Peyer's patch (tissue), 4 donors: ENCODE measurements at regions not wholly inside any gene's neighbourhood (a gene's known extent, or its start where the extent isn't known, plus 50 kb on each side); places are given as distances from the start of the nearest gene placed in this dataset.
A peak's percentile ranks its signal among the peaks of the same experiment; 100 is the strongest.

Source experiments
- DNase-seq, 3 donors: peaks; one replicate each; pipeline ENCODE4 v3.0.0-alpha.2; 2017 to 2019
- H3K27ac ChIP-seq, 4 donors: fragments of 200-600 bp; sonication (generic); one replicate each; pipeline ENCODE4 v1.5.1; 2016 to 2019
- H3K27me3 ChIP-seq, 2 donors: fragments of 200-600 bp; sonication (generic); one replicate each; pipeline ENCODE4 v1.5.1; 2019
- H3K36me3 ChIP-seq, 3 donors: fragments of 200-600 bp; sonication (generic); one replicate each; pipeline ENCODE4 v1.5.1; 2016 to 2019
- H3K4me1 ChIP-seq, 4 donors: fragments of 200-600 bp; sonication (generic); one replicate each; pipeline ENCODE4 v1.5.1; 2016 to 2019
- H3K4me3 ChIP-seq, 4 donors: fragments of 200-600 bp; sonication (generic); 1 replicate in 3 of 4; 2 replicates in 1 of 4; pipeline ENCODE4 v1.5.1; 2016 to 2019; ENCODE audit warnings: mild to moderate bottlenecking in 1 of 4
- H3K9me3 ChIP-seq, 4 donors: fragments of 200-600 bp; sonication (generic); one replicate each; pipeline ENCODE4 v1.5.1; 2016 to 2019; ENCODE audit warnings: mild to moderate bottlenecking in 1 of 4
- CTCF ChIP-seq, 6 experiments: fragments of 450-650 bp in 4 of 6; fragments of 200-600 bp in 2 of 6; sonication (generic) in 1 of 6; IDR thresholded peaks; one replicate each; pipeline ENCODE4 v1.5.1; 2017 to 2019; ENCODE audit warnings: antibody characterized with exemption in 6 of 6, mild to moderate bottlenecking in 3 of 6, moderate library complexity in 1 of 6
- POLR2A ChIP-seq, 2 donors: fragments of 450-650 bp; IDR thresholded peaks; one replicate each; pipeline ENCODE4 v1.5.1; 2017; ENCODE audit warnings: antibody characterized with exemption in 2 of 2, mild to moderate bottlenecking in 2 of 2, moderate library complexity in 2 of 2

- no peaks in the 10 kb centered on the region for H3K4me1 ChIP-seq
- H3K27me3 ChIP-seq, result no peaks in the 10 kb centered on the region
- TF ChIP-seq POLR2A (IDR thresholded peaks at IDR 0.05), result no peak
- no peak for TF ChIP-seq CTCF (IDR thresholded peaks at IDR 0.05)
- no peak for DNase-seq
- H3K4me3 ChIP-seq, result no peak overlapping the region
- no peak overlapping the region for H3K27ac ChIP-seq
- H3K36me3 ChIP-seq, result no peaks in the 10 kb centered on the region
- H3K9me3 ChIP-seq, result no peaks in the 10 kb centered on the region
Observed at GRCh38 chrX:14125462-14125861, 95.8 kb upstream of the GEMIN8 start.

- no peak overlapping the region for H3K27ac ChIP-seq
- H3K9me3 ChIP-seq, result no peaks in the 10 kb centered on the region
- H3K27me3 ChIP-seq, result no peaks in the 10 kb centered on the region
- H3K36me3 ChIP-seq, result no peaks in the 10 kb centered on the region
- no peaks in the 10 kb centered on the region for H3K4me1 ChIP-seq
- no peak for DNase-seq
- TF ChIP-seq CTCF (IDR thresholded peaks at IDR 0.05), result no peak
- no peak for TF ChIP-seq POLR2A (IDR thresholded peaks at IDR 0.05)
- no peak overlapping the region for H3K4me3 ChIP-seq
Observed at GRCh38 chrX:14124562-14124961, 94.9 kb upstream of the GEMIN8 start.

- Histone ChIP-seq H3K36me3 (no peaks in the 10 kb centered on the region), H3K27me3 (no peaks in the 10 kb centered on the region), H3K4me1 (no peaks in the 10 kb centered on the region), H3K4me3 (no peak overlapping the region), H3K9me3 (no peaks in the 10 kb centered on the region), H3K27ac (no peak overlapping the region)
- peak in 5 of 6 experiments; percentile 33 to 81 (median 70) for TF ChIP-seq CTCF (IDR thresholded peaks at IDR 0.05)
- no peak for TF ChIP-seq POLR2A (IDR thresholded peaks at IDR 0.05)
- DNase-seq, result peak in 2 of 3 donors; percentile 44 to 65
Observed at GRCh38 chrX:14095702-14096101, 66.0 kb upstream of the GEMIN8 start.

GRCh38 chrX:14094191-14094590 is 64.5 kb upstream of the GEMIN8 start:
- no peak overlapping the region for H3K27ac ChIP-seq
- TF ChIP-seq POLR2A (IDR thresholded peaks at IDR 0.05), result no peak
- TF ChIP-seq CTCF (IDR thresholded peaks at IDR 0.05), result no peak
- H3K36me3 ChIP-seq, result no peaks in the 10 kb centered on the region
- H3K27me3 ChIP-seq, result no peaks in the 10 kb centered on the region
- H3K4me3 ChIP-seq, result no peak overlapping the region
- no peak for DNase-seq
- no peaks in the 10 kb centered on the region for H3K4me1 ChIP-seq
- no peaks in the 10 kb centered on the region for H3K9me3 ChIP-seq

- TF ChIP-seq POLR2A (IDR thresholded peaks at IDR 0.05) (no peak), CTCF (IDR thresholded peaks at IDR 0.05) (no peak)
- H3K9me3 ChIP-seq, result no peaks in the 10 kb centered on the region
- no peak for DNase-seq
- H3K27ac ChIP-seq, result no peak overlapping the region
- H3K4me3 ChIP-seq, result no peak overlapping the region
- H3K36me3 ChIP-seq, result no peaks in the 10 kb centered on the region
- H3K27me3 ChIP-seq, result no peaks in the 10 kb centered on the region
- H3K4me1 ChIP-seq, result no peaks in the 10 kb centered on the region
Observed at GRCh38 chrX:14084466-14084865, 54.8 kb upstream of the GEMIN8 start.

DNA sequence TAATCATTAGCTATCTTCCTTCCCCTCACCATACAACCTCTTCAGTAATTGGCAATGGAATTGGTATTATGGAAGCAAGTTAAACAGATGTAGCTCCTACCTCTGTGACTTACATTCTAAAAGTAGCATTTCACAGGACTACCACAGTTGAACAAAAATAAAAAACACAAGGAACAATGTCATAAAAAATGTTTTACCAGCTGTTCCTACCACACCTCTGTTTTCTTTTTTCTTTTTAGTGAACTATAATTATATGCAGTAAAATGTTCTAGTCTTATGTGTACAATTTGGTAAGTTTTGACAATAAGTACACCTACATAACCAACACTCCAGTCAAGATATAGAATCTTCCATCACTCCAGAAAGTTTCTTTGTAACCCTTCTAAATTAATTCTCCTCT is 54.1 kb upstream of the GEMIN8 start:
- no peak overlapping the region for H3K4me3 ChIP-seq
- H3K27me3 ChIP-seq, result no peaks in the 10 kb centered on the region
- DNase-seq, result no peak
- no peaks in the 10 kb centered on the region for H3K9me3 ChIP-seq
- H3K27ac ChIP-seq, result no peak overlapping the region
- TF ChIP-seq POLR2A (IDR thresholded peaks at IDR 0.05), result no peak
- TF ChIP-seq CTCF (IDR thresholded peaks at IDR 0.05), result no peak
- H3K4me1 ChIP-seq, result no peaks in the 10 kb centered on the region
- H3K36me3 ChIP-seq, result no peaks in the 10 kb centered on the region
